Type B pancreatic cell (in vitro differentiated cells): ENCODE measurements at regions not wholly inside any gene's neighbourhood (a gene's known extent, or its start where the extent isn't known, plus 50 kb on each side); places are given as distances from the start of the nearest gene placed in this dataset.

Experiments used
- DNase-seq: peaks from one replicate; pipeline ENCODE4 v3.0.0; 2021; ENCODE audit warnings: mixed read lengths; ENCODE audit not compliant: unreplicated experiment; ENCODE audit errors: extremely low spot score
- H3K27ac Mint-ChIP-seq: 2 replicates; pipeline ENCODE4 v1.8.0; 2021; ENCODE audit warnings: mild to moderate bottlenecking, mixed read lengths
- H3K27me3 Mint-ChIP-seq: 2 replicates; pipeline ENCODE4 v1.8.0; 2021; ENCODE audit warnings: mixed read lengths
- H3K36me3 Mint-ChIP-seq: 2 replicates; pipeline ENCODE4 v1.8.0; 2021; ENCODE audit warnings: mixed read lengths
- H3K4me1 Mint-ChIP-seq: one replicate; pipeline ENCODE4 v1.8.0; 2021; ENCODE audit warnings: mixed read lengths; ENCODE audit not compliant: unreplicated experiment
- H3K4me3 Mint-ChIP-seq: 2 replicates; pipeline ENCODE4 v1.8.0; 2021; ENCODE audit warnings: mild to moderate bottlenecking, mixed read lengths
- H3K9me3 Mint-ChIP-seq: 2 replicates; pipeline ENCODE4 v1.8.0; 2021; ENCODE audit warnings: mixed read lengths
- TF ChIP-seq, protein P1 (sequence below): fragments of 200-600 bp; sonication (generic); conservative IDR thresholded peaks from 2 replicates; pipeline ENCODE4 v1.5.0; 2021; ENCODE audit warnings: antibody characterized with exemption, mild to moderate bottlenecking

GRCh38 chr6:150466196-150466595 lies 97.4 kb downstream of the IYD start:
- DNase-seq: no peak
- Mint-ChIP-seq H3K36me3 (no peaks in the 10 kb centered on the region), H3K4me3 (no peak overlapping the region), H3K27ac (no peak overlapping the region), H3K27me3 (no peaks in the 10 kb centered on the region), H3K4me1 (no peaks in the 10 kb centered on the region), H3K9me3 (peaks cover 8% of the 10 kb centered on the region)
- TF ChIP-seq, protein P1, sequence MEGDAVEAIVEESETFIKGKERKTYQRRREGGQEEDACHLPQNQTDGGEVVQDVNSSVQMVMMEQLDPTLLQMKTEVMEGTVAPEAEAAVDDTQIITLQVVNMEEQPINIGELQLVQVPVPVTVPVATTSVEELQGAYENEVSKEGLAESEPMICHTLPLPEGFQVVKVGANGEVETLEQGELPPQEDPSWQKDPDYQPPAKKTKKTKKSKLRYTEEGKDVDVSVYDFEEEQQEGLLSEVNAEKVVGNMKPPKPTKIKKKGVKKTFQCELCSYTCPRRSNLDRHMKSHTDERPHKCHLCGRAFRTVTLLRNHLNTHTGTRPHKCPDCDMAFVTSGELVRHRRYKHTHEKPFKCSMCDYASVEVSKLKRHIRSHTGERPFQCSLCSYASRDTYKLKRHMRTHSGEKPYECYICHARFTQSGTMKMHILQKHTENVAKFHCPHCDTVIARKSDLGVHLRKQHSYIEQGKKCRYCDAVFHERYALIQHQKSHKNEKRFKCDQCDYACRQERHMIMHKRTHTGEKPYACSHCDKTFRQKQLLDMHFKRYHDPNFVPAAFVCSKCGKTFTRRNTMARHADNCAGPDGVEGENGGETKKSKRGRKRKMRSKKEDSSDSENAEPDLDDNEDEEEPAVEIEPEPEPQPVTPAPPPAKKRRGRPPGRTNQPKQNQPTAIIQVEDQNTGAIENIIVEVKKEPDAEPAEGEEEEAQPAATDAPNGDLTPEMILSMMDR: no peak

DNA sequence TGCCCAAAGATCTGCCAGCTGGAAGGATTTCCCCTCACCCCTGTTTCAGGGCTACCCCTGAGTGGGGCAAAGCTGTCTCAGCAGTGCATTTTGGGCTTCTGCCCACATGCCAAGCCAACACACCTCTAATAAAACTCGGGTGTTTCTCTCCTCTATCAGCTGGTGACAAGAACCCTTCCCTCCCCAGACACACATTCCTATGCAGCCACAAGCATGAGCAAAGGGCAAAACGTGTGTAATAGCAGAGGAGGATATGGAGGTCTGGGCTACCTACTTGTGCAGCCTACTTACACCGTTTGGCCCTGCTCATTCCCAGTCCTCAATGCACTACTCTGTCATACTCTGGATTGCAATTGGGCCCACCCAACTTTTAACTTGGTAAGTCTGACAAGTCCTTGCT lies 101.3 kb downstream of the IYD start:
- DNase-seq: no peak
- no peak overlapping the region for H3K4me3 Mint-ChIP-seq
- no peaks in the 10 kb centered on the region for H3K9me3 Mint-ChIP-seq
- H3K27me3 Mint-ChIP-seq: no peaks in the 10 kb centered on the region
- no peaks in the 10 kb centered on the region for H3K36me3 Mint-ChIP-seq
- TF ChIP-seq, protein P1: no peak
- no peak overlapping the region for H3K27ac Mint-ChIP-seq
- H3K4me1 Mint-ChIP-seq: no peaks in the 10 kb centered on the region

- no peak for DNase-seq
- H3K36me3 Mint-ChIP-seq: no peaks in the 10 kb centered on the region
- TF ChIP-seq, protein P1: no peak
- H3K27ac Mint-ChIP-seq: no peak overlapping the region
- no peak overlapping the region for H3K4me3 Mint-ChIP-seq
- H3K9me3 Mint-ChIP-seq: no peaks in the 10 kb centered on the region
- no peaks in the 10 kb centered on the region for H3K4me1 Mint-ChIP-seq
- no peaks in the 10 kb centered on the region for H3K27me3 Mint-ChIP-seq
Measured at GRCh38 chr6:150470960-150471665, 102.3 kb downstream of the IYD start.

- TF ChIP-seq, protein P1: no peak
- Mint-ChIP-seq H3K36me3 (no peaks in the 10 kb centered on the region), H3K27ac (no peak overlapping the region), H3K27me3 (no peaks in the 10 kb centered on the region), H3K4me3 (no peak overlapping the region), H3K9me3 (no peaks in the 10 kb centered on the region), H3K4me1 (no peaks in the 10 kb centered on the region)
- DNase-seq: no peak
Measured at GRCh38 chr6:150478656-150479545, 110.1 kb downstream of the IYD start.

GRCh38 chr6:150482883-150483409 lies 114.1 kb downstream of the IYD start:
- Mint-ChIP-seq H3K4me1 (no peaks in the 10 kb centered on the region), H3K27me3 (no peaks in the 10 kb centered on the region), H3K4me3 (no peak overlapping the region), H3K9me3 (no peaks in the 10 kb centered on the region), H3K27ac (no peak overlapping the region), H3K36me3 (no peaks in the 10 kb centered on the region)
- TF ChIP-seq, protein P1: no peak
- DNase-seq: no peak
